ENCODE measurements at regions not wholly inside any gene's neighbourhood (a gene's known extent, or its start where the extent isn't known, plus 50 kb on each side); places are given as distances from the start of the nearest gene placed in this dataset.

- no peak for TF ChIP-seq CTCF (IDR thresholded peaks at IDR 0.05)
- TF ChIP-seq POLR2AphosphoS5 (IDR thresholded peaks at IDR 0.05), result no peak
- TF ChIP-seq POLR2A (IDR thresholded peaks at IDR 0.05), result no peak
- TF ChIP-seq EP300 (IDR thresholded peaks at IDR 0.05; ENCODE audit: low read depth), result no peak
Observed at GRCh38 chr19:13669780-13670355, 94.5 kb upstream of the MRI1 start.
